A673 (cell line): ENCODE measurements at regions not wholly inside any gene's neighbourhood (a gene's known extent, or its start where the extent isn't known, plus 50 kb on each side); places are given as distances from the start of the nearest gene placed in this dataset.

Source experiments
- EZH2 ChIP-seq: fragments of 200-600 bp; sonication (generic); IDR thresholded peaks from 2 replicates; pipeline ENCODE4 v1.6.1; 2017; ENCODE audit warnings: borderline replicate concordance, low read depth, mild to moderate bottlenecking, mixed read lengths, antibody characterized with exemption, low read length; ENCODE audit not compliant: poor library complexity, severe bottlenecking
- TF ChIP-seq, protein P1 (sequence below): fragments of 300-800, 200-600 bp; sonication (generic); conservative IDR thresholded peaks from 2 replicates; pipeline ENCODE4 v1.5.1; 2017; ENCODE audit warnings: low read depth, mild to moderate bottlenecking, antibody characterized with exemption, low read length, moderate library complexity, mixed read lengths

DNA sequence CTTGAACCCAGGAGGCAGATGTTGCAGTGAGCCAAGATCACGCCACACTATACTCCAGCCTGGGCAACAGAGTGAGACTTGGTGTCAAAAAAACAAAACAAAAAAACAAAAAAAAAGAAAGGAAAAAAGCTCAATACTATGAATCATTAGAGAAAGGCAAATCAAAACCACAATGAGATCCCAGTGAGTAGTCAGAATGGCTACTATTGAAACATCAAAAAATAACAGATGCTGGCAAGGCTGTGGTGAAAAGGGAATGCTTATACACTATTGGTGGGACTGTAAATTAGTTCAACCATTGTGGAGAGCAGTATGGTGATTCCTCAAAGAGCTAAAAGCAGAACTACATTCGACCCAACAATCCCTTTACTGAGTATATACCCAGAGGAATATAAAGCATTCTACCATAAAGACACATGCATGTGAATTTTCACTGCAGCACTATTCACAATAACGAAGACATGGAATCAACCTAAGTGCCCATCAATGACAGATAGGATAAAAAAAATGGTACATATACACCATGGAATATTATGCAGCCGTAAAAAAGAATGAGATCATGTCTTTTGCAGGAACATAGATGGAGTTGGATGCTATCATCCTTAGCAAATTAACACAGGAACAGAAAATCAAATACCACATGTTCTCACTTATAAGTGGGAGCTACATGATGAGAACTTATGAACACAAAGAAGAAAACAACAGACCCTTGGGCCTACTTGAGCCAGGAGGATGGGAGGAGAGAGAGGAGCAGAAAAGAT lies 81.9 kb upstream of the ARRDC3 start:
- TF ChIP-seq, protein P1, sequence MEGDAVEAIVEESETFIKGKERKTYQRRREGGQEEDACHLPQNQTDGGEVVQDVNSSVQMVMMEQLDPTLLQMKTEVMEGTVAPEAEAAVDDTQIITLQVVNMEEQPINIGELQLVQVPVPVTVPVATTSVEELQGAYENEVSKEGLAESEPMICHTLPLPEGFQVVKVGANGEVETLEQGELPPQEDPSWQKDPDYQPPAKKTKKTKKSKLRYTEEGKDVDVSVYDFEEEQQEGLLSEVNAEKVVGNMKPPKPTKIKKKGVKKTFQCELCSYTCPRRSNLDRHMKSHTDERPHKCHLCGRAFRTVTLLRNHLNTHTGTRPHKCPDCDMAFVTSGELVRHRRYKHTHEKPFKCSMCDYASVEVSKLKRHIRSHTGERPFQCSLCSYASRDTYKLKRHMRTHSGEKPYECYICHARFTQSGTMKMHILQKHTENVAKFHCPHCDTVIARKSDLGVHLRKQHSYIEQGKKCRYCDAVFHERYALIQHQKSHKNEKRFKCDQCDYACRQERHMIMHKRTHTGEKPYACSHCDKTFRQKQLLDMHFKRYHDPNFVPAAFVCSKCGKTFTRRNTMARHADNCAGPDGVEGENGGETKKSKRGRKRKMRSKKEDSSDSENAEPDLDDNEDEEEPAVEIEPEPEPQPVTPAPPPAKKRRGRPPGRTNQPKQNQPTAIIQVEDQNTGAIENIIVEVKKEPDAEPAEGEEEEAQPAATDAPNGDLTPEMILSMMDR = no peak
- no peak for TF ChIP-seq EZH2
